HFFc6 (cell line): ENCODE measurements at regions not wholly inside any gene's neighbourhood (a gene's known extent, or its start where the extent isn't known, plus 50 kb on each side); places are given as distances from the start of the nearest gene placed in this dataset.

Experiments used
- DNase-seq: peaks from one replicate; pipeline ENCODE4 v3.0.0-alpha.2; 2018
- H3K27ac Mint-ChIP-seq: 2 replicates; pipeline ENCODE4 v1.8.0; 2020; ENCODE audit warnings: mild to moderate bottlenecking, mixed read lengths
- H3K27me3 Mint-ChIP-seq: 2 replicates; pipeline ENCODE4 v1.8.0; 2021; ENCODE audit warnings: mild to moderate bottlenecking, moderate library complexity, mixed read lengths; ENCODE audit not compliant: insufficient read depth
- H3K36me3 Mint-ChIP-seq: 2 replicates; pipeline ENCODE4 v1.8.0; 2021; ENCODE audit warnings: low read depth, mixed read lengths
- H3K4me1 Mint-ChIP-seq: 2 replicates; pipeline ENCODE4 v1.8.0; 2020; ENCODE audit warnings: low read depth, mixed read lengths
- H3K4me3 Mint-ChIP-seq: 2 replicates; pipeline ENCODE4 v1.8.0; 2020; ENCODE audit warnings: mild to moderate bottlenecking, moderate library complexity, mixed read lengths
- H3K9me3 Mint-ChIP-seq: 2 replicates; pipeline ENCODE4 v1.8.0; 2020; ENCODE audit warnings: mild to moderate bottlenecking, mixed read lengths
- CTCF ChIP-seq: fragments of 200-600 bp; sonication (generic); IDR thresholded peaks from 2 replicates; pipeline ENCODE4 v1.5.0; 2021; ENCODE audit warnings: antibody characterized with exemption, mild to moderate bottlenecking

GRCh38 chr10:130568246-130568645 lies 432.1 kb downstream of the GLRX3 start:
- Mint-ChIP-seq H3K27ac (no peak overlapping the region), H3K4me1 (no peaks in the 10 kb centered on the region), H3K36me3 (peaks cover 13% of the 10 kb centered on the region), H3K9me3 (peaks cover 72% of the 10 kb centered on the region), H3K27me3 (no peaks in the 10 kb centered on the region), H3K4me3 (no peak overlapping the region)
- no peak for DNase-seq
- no peak for TF ChIP-seq CTCF

GRCh38 chr10:130570074-130570473 lies 433.9 kb downstream of the GLRX3 start:
- no peak for DNase-seq
- H3K4me1 Mint-ChIP-seq, result no peaks in the 10 kb centered on the region
- H3K9me3 Mint-ChIP-seq, result peaks cover 79% of the 10 kb centered on the region
- TF ChIP-seq CTCF, result no peak
- no peak overlapping the region for H3K27ac Mint-ChIP-seq
- H3K36me3 Mint-ChIP-seq, result peaks cover 12% of the 10 kb centered on the region
- H3K27me3 Mint-ChIP-seq, result no peaks in the 10 kb centered on the region; the same call in none of the 2 replicates
- no peak overlapping the region for H3K4me3 Mint-ChIP-seq

GRCh38 chr10:130571674-130572073 lies 435.5 kb downstream of the GLRX3 start:
- Mint-ChIP-seq H3K4me1 (no peaks in the 10 kb centered on the region), H3K9me3 (peaks cover 81% of the 10 kb centered on the region), H3K27ac (no peak overlapping the region), H3K27me3 (no peaks in the 10 kb centered on the region; the same call in none of the 2 replicates), H3K4me3 (no peak overlapping the region), H3K36me3 (peaks cover 14% of the 10 kb centered on the region)
- DNase-seq, result no peak
- TF ChIP-seq CTCF, result no peak

GRCh38 chr10:130573446-130573845 lies 437.3 kb downstream of the GLRX3 start:
- H3K36me3 Mint-ChIP-seq, result peaks cover 9% of the 10 kb centered on the region; the same call in 1 of the 2 replicates
- H3K27ac Mint-ChIP-seq, result no peak overlapping the region
- H3K27me3 Mint-ChIP-seq, result no peaks in the 10 kb centered on the region; the same call in none of the 2 replicates
- no peak for TF ChIP-seq CTCF
- H3K4me3 Mint-ChIP-seq, result no peak overlapping the region
- H3K9me3 Mint-ChIP-seq, result peaks cover 84% of the 10 kb centered on the region
- no peaks in the 10 kb centered on the region for H3K4me1 Mint-ChIP-seq
- DNase-seq, result no peak

- Mint-ChIP-seq H3K4me3 (no peak overlapping the region), H3K27me3 (no peaks in the 10 kb centered on the region; the same call in none of the 2 replicates), H3K27ac (no peak overlapping the region), H3K36me3 (peaks cover 6% of the 10 kb centered on the region; the same call in 1 of the 2 replicates), H3K9me3 (peaks cover 78% of the 10 kb centered on the region), H3K4me1 (no peaks in the 10 kb centered on the region)
- no peak for DNase-seq
- no peak for TF ChIP-seq CTCF
These were observed 439.6 kb downstream of the GLRX3 start for GRCh38 chr10:130575756-130576285.
